ENCODE measurements at regions not wholly inside any gene's neighbourhood (a gene's known extent, or its start where the extent isn't known, plus 50 kb on each side); places are given as distances from the start of the nearest gene placed in this dataset.

DNA sequence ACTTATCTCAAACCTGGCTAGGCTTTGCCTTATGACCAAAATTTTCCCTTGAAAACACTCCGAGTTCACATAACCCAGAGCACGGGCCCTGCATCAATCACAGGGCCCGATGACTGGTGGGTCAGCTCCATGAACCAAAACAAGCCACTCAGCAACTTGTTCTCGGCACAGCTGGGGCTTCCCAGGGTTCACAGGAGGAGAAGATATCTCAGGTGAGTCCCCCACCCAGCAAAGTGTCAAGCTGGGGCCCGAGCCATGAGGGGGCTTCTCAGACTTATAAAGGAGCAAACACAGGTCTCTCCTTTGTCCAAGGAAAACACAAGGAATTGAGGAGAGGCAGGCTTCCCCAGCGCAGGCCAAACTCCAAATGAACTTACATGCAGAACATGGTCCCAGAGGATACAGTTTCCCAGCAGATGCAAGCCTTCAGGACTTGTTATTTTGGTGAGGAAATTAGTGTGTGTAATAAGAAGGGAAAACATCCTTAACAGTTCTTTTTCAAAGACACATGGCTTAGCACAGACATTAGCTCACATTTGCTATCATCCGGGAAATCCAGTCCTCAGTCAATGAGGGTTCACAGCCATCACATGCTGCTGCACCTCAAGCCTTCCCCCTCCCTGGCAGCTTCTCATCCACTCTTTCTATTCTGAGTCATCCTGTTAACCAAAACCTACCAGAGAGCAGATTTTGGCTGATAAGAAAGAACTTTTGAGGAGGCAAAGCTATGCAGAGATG lies 98.1 kb upstream of the NFIA start:
- no peak for DNase-seq

DNA sequence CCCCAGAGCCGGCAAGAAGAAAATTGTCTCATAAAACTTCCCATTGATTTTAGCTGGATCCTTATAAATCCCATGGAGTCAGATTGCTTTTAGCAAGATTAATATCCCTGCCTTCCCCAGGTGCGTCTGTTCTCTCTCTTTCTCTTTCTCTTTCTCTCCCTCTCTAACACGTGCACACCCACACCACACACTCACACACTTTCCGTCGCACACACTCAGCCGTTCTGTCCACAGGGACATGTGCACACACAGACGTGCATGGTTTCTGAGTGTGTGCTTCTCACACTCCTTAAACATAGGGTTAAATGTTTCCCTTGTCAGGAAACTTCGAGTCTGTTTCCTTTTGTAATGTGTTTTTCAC lies 98.7 kb upstream of the NFIA start:
- DNase-seq: no peak

DNA sequence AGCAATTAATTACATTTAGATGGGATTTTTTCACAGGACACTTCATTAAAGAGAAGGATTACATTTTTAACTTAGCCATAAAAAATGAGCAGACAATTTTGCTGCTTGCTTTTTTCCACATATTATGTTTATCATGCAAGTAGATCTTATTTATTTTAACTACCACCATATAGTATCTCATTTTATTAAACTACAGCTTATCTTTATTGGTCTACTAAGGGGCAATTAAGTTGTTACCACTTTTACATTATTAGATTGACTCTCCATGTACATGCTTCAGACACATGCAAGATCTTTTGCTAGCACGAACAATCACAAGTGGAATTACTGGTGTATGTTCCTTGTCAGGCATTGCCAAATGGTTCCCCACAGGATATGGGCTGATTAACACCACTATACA lies 99.8 kb upstream of the NFIA start:
- DNase-seq: no peak

DNA sequence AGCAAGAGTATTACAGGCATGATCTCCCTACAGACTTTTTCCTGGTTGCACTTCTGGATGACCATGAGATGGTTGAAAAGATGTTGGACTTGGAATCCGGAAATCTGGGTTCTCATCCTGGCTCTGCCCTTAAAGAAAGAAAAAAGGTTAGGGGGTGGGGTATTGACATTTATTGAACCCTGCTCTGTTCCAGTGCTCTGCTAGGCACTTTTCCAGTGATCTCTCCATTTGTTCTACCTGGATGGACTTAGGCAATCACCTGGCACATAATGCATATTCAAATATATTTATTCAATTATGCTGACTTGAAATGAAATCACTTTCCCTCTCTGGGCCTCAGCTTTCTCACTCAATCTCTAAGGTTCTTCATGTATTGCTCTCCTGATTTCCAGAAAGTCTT lies 101.0 kb upstream of the NFIA start:
- no peak for DNase-seq

DNA sequence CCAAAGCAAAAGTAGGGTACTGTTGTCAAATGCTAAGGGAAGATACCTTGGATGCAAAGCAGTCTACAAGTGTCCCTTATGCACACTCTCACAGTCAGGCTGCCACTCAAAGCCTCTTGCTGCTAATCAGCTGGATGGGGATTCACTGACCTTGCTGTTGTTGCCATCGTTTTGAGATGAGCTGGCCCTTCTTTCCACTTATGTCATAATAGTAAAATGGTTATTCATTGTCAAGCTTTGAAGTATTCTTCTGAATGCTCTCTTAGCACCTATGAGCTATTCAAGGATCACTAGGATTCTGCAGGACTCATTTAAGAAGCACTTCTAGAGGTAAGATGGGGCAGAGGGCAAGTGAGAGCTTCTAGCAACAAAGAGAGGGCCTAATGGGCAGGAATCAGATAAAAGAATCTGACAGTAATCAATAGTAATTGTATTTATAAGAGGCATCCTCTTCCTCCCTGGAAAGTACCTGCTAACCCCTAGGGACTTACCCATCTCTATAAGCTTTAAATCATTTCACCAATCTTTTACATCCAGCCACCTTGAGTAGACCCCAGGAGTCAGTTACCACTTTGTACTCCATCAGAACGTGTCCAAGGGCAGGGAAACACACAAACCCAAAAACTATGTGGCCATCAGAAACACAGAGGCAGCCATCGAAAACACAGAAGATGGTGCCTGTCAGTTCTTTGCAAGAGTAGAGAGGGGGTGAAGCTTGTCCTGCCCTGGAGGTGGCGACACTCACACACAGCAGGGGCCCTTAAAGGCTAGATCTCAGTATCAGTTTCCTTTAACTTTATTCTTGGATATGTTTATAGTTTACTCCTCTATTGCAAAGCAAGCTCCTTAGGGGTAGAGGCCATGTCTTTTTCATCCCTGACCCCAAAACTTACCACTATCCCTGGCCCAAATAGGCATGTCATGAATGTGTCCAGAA lies 103.7 kb upstream of the NFIA start:
- DNase-seq: peak; percentile 21

DNA sequence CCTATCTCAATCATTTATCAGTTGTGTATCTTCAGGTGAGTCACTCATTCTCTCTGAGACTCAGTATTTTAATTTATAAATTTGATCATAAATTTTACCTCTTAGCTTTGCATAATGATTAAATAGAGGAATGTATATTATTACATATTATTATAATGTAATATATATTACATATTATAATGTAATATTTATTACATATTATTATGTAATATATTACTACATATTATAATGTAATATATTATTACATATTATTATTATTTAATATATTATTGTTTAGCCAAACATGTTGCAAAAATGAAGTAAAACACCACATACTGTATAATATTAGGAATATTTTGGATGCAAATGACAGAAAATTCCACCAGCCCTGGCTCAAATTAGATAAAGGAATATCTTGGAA lies 104.7 kb upstream of the NFIA start:
- DNase-seq: no peak

DNA sequence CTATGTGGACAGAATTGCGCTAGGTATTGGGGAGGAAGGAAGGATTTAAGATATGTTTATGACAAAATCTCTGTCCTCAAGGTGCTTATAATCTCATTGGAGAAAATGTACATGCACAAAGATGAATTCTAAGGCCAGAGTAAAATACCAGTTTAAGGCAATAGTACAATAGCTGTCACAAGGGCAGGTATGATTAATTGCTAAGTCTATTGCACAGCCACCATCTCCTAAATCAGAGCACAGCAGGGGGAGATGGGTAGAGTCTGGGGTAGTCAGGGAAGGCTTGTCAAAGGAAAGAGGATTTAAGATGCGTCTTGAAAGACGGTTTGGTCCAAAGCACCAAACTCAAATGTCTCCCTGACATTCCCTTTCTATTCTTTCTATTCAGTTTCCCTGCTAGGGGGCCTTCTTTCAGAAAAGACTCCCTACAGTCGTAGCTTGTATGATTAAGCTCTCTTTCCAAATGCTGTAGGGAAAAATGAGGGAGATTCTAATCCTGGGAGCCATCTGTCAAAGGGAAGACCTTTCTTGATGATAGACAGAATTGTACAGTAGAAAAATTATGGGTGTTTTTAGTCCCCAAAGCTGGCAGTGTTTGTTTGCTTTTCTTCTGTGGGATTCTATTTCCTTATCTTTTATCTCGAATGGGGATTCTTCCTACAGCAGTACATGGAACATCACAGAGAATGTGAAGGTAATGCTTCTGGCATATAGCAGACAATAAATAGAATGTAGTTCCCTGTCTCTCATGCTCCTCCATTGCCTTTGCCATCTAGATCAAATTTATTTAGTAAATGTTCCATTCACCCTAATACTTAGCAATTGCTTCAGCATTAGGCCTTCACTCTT lies 107.6 kb upstream of the NFIA start:
- no peak for DNase-seq

DNA sequence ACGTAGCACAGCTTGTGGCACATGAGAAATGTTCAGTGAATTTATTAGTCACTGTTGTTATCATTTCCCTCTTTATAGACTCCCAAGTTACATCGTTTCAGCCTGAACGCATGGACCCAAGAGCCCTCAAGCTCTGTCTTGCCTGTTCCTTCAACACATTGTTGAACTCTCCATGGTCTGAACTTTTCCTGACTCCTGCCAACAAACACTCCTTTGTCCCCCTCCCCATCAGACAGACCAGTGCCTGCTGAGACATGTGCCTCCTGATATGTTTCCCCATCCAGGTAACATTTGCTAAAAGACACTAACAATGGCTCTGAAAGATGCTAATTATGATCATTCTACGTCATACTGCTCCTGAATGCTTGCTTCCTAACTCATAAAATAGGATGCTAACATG lies 108.7 kb upstream of the NFIA start:
- no peak for DNase-seq

DNA sequence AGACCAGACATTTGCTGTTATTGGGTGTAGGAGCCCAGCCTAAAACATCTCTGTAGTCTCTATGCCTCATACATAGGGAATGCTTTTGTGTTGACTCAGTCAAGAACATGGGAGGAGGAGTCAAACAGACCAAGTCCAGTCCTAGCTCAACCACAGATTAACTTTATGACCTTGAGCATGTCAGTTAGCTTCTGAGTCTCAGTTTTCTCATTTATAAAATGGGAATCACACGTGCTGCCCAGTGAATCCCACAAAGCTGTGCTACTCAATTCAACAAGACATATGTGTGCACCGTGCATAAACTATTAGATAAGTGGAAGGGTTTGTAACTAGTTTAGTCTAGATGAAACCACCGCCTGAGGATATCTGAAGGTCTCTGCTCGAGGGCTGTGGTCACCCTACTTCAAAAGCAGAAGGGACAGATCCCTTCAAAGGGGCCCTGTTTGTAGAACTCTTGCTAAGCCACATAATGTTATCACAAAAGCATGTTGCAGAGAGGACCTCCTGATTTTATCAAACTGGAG lies 109.5 kb upstream of the NFIA start:
- DNase-seq: no peak

DNA sequence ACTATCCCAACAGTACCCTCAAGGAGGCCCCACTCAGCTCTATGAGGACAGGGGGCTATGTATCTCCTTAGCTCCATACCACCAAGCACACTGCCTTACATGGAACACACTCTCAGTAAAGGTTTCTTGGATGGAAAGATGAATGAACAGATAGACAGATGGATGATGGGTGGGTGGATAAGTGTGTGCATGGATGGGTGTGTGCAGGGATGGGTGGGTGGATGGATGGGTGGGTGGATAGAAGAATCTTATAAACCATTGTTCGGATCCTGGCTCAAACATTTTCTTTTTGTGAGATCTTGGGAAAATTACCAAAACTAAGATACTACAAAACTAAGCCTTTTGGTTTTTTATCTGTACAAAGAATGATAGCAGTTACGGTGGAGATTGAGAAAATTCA lies 111.0 kb upstream of the NFIA start:
- no peak for DNase-seq

DNA sequence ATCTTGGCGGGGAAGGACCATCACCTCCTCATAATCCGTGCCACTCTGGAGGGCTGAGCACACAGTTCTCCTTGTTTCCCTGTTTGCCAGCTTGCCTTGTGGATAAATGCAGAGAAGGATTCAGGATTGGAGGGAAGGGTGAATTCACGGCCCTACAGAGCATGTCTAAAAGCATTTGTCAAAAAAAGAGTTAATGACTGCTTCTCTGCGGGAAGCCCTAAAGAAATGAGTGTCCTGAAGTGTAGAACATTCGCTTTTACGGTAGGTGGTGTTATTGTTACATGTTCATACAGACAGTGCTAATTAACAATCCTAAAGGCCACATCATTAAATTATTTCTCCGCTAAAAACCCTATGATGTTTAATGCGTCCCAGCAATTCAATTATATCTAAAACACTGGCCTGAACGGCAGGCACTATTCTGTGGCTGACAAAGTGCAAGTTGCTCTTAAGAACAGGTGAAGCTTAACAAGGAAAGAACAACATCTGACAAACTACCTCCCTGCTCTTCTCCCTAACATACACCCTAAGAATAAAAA lies 112.3 kb upstream of the NFIA start:
- DNase-seq: no peak

DNA sequence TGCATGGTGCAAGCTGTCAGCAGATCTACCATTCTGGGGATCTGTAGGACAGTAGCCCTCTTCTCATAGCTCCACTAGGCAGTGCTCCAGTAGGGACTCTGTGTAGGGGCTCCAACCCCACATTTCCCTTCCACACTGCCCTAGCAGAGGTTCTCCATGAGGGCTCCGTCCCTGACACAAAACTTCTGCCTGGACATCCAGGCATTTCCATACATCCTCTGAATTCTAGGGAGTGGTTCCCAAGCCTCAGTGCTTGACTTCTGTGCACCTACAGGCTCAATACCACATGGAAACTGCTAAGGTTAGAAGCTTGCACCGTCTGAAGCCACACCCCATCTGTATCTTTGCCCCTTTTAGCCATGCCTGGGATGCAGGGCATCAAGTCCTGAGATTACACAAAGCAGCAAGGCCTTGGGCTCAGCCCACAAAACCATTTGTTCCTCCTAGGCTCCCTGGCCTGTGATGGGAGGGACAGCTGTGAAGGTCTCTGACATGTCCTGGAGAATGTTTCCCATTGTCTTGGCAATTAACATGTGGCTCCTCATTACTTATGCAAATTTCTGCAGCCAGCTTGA lies 117.0 kb upstream of the NFIA start:
- no peak for DNase-seq

DNA sequence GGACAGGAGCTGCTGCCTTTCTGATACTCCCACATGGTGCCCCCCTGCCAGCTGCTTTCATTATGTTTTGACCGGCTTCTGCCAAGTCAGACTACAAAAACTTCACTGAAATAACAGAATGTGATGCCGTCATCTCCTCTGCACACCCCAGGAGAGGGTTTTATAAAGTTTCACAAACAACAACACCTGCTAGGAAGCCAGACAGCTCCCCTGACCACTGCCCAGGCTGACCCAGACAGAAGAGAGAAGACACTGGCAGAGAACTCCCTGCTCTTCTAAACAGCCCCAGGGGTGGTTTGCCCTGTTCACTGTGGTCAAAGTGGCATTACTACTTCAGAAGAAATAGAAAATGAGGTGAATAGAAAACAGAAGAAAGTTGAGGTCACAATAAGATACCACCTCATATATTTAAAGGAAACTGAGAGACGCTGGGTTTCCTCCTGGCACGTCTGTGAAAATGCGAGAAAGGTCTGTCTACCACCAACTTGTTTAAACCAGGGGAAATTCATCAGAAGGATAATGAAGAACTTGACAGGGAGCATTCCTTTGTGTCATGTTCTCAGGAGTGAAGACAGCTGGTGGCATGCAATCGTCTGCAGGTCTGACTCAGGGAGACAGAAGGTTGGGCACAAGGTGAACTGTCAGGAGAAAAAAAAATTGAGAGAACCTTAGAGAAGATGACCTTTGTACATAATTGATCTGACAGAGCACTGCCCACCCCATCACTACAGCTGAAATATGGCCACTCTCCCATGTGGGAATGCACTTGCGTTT lies 119.0 kb upstream of the NFIA start:
- DNase-seq: no peak

DNA sequence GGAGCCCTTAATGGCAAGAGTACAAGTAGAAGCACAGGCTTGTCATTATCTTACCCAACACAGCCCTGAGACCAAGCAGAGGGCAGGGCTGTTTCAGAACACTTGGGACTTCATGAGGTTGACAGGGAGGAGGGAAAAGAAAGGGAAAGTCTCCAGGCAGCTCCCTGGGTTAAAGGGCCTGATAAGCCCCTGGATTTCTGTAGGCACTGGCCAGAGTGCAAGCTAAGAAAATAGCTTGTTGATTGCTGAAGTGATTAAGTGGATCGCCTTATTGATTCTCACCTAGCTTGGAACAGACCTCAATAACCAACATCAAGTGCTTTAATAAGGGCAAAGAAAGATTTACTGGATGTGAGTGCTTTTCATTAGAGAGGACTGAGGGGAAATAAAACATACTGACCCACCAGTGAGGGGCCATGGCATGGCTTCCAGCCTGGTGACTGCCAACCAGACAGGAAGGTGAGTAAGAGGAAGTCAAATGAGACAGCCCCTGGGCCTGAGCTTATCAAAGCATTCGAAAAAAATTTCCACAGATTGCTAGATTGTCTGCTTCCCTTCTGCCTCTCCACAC lies 121.4 kb upstream of the NFIA start:
- no peak for DNase-seq

DNA sequence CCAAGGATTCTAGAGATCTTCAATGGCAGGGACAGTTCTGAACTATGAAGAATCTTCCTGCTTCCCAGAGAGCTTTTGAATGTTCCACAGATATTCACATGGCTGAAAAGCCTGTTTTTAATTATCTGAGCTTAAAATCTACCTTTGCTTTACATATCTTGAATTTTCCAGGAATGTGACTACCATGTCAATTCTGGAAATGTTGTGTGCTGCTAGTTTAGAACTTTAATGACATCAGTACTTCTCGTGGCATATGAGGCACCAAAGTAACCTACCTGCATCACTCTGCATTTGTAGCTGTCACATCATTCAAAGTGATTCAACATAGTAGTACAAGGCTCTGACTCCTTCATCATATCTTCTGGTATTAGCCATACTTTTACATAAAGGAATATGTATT lies 122.7 kb upstream of the NFIA start:
- DNase-seq: no peak

DNA sequence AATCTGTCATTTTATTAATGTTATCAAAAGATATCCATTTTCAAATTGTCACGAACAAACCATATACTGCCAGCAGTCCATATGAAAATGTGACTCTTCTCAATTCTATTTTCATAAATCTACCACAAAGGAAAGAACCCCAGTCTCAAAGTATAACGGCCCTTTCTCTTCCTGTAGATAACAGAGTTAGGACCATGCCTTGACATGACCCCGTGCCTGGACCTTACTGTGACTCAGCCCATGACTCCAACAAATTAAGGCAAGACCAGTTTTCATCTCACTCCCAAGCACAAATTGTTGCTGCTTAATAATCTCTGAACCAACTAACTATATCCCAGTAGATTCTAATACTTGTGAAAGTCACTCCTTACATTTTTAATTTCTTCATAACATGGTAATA lies 124.4 kb upstream of the NFIA start:
- DNase-seq: no peak

DNA sequence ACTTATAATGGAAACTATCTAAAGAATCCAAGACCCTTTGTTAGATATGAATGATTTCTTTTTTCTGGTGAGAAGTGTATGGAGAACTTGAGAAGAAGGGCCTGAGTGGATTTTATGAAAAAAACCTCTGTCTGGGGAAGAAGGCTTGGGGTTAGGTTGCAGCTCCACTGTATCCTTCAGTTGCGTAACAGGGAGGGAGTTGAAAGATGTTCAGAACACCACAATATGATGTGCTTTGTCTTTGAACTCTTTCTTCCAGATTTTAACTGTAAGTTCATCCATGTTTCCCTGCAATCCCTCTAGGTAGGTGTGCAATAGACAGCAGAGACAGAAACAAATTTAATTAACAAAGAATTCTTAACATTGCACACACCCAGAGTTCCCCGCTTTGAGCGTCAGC lies 125.8 kb upstream of the NFIA start:
- DNase-seq: no peak

DNA sequence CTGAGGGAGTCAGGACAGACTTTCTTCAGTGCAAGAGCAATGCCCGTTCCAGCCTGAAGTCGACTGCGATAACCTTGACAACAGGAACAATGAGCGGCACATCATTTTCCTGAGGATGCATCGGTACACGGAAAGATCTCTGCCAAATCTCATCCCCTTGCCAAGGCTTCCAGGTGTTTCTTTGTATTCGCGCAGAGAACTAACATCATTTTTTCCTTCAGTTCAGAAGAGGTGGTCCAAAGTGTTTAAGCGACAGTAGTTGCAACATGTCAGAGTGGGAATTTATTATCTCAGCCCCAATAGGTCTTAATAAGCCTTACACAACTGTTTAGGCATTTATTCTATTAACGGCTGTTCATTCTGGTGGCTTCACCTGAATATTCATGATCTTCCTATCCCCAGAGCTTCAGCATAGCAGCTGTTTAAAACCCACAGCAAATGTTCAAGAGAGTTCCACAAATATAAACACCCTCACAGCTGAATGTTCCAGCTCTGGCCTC lies 129.7 kb upstream of the NFIA start:
- no peak for DNase-seq

DNA sequence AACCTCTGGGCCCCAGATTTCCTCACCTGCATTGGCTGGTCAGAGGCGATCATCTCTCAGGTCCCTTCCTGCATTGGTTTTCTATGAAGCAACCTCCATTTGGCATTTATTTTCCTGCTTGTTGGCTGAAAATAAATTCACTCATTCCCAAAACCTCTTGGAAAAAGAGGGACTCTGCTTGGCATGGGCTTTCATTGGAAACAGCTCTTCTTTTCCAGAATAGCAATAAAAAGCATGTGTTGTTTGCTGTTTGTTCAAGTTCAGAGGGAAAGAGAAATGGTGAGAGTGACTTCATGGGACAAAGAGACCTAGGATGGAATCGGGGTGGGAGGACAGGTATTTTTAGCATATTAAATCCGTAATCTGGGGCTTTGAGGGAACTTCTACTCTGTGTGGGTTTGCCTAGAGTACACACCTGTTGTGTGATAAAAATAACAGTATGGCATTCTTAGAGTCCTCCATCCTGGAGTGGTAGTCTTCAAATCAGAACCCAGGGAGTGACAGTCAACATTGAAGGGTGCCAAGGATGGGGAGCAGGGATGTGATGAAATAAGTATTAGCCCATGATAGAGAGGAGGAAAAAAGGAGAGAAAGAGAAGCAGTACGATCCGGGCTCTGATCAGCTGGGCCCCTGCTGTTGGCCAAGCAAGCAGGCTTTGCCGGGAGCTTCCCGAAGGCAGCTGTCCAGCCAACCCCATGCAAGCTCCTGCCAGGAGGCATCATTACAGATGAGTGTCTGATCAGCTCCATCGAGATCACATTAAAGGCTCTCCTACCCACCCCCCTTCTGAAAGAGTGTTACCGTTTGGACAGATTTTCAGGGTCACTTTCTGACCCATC lies 131.9 kb upstream of the NFIA start:
- DNase-seq: no peak

DNA sequence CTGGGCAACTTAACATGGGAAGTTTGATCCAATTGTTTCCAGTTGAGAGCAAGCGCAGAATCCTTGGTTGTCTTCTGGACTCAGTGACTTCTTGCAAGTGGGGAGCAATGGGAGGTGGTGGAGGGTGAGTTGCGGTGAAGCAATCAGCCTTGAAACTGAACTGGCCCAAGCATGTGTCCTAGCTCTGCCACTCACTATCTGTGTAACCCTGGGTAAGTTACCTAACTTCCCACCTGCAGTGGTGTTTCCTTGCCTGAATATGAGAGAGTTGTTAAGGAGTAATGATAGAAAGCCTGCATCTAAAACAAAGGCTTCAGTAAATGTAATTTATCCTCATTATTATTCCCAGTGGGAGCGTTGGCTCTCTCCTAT lies 132.5 kb upstream of the NFIA start:
- no peak for DNase-seq
